Fibroblast of pulmonary artery (primary cell): ENCODE measurements at regions not wholly inside any gene's neighbourhood (a gene's known extent, or its start where the extent isn't known, plus 50 kb on each side); places are given as distances from the start of the nearest gene placed in this dataset.
A peak's percentile ranks its signal among the peaks of the same experiment; 100 is the strongest.

Experiments
- DNase-seq: peaks from one replicate; pipeline ENCODE4 v3.0.0-alpha.2; 2010; ENCODE audit warnings: low read depth
- H3K4me3 ChIP-seq: replicated peaks from 2 replicates; pipeline ENCODE4 v1.5.1; 2011; ENCODE audit warnings: low read depth, mild to moderate bottlenecking, control low read depth, low read length, moderate library complexity
- TF ChIP-seq, protein P1 (sequence below): IDR thresholded peaks from 2 replicates; pipeline ENCODE4 v1.5.1; 2011; ENCODE audit warnings: mild to moderate bottlenecking, control low read depth, low read length, inconsistent platforms; ENCODE audit errors: missing control alignments

DNA sequence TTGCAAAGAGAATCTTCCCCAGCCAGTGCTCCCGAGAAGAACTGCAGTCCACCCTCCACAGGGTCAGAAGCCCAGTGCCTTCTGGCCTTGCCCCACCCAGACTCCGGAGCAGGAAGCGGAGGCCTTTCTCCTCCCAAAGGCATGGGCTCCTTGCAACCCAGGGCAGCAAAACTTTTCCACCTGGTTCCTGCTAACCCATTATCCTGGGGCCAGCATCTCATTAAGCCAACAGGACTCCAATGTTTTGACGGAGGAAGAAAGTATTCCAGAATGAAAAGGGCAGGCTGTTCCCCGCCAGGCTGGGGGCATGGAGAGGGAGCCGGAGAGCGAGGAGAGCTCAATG is 88.1 kb downstream of the RTL6 start:
- TF ChIP-seq, protein P1, sequence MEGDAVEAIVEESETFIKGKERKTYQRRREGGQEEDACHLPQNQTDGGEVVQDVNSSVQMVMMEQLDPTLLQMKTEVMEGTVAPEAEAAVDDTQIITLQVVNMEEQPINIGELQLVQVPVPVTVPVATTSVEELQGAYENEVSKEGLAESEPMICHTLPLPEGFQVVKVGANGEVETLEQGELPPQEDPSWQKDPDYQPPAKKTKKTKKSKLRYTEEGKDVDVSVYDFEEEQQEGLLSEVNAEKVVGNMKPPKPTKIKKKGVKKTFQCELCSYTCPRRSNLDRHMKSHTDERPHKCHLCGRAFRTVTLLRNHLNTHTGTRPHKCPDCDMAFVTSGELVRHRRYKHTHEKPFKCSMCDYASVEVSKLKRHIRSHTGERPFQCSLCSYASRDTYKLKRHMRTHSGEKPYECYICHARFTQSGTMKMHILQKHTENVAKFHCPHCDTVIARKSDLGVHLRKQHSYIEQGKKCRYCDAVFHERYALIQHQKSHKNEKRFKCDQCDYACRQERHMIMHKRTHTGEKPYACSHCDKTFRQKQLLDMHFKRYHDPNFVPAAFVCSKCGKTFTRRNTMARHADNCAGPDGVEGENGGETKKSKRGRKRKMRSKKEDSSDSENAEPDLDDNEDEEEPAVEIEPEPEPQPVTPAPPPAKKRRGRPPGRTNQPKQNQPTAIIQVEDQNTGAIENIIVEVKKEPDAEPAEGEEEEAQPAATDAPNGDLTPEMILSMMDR: no peak
- DNase-seq: no peak
- H3K4me3 ChIP-seq: no peak overlapping the region

DNA sequence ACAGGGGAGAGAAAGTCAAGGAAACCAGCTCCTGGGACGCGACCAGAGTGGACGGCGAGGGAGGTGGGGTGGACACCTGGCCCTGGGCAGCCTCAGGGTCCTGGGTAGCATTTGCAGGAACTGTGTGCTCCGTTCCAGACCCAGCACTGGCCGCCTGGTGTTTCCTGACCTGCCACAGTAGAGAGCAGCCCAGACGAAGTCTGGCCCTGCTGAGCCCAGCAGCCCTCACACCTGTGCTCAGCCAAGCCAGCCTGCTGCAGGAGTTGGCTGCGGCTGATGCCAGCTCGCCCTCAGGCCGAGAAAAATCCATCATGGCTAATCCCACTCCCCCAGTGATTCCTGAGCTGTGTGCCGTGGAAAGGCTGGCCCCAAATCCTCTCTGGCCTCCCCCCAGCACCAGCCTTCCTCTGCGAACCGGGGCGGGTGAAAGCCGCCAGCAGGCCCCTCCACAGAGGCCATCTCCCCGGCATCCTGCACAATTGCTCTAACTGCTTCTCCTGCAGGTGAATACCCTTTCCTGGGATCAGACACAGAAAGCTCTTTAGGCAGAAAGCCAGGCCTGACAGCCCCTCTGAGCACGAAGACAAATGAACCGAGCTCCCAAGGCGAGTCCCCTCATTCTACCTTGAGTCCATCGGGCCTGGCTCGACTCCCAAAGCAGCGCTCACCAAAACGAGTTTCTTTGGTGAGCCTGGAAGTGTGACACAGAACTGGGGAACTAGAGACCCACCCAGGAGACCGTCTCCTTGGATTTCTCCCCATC is 88.6 kb downstream of the RTL6 start:
- DNase-seq: no peak
- TF ChIP-seq, protein P1: no peak
- no peak overlapping the region for H3K4me3 ChIP-seq

DNA sequence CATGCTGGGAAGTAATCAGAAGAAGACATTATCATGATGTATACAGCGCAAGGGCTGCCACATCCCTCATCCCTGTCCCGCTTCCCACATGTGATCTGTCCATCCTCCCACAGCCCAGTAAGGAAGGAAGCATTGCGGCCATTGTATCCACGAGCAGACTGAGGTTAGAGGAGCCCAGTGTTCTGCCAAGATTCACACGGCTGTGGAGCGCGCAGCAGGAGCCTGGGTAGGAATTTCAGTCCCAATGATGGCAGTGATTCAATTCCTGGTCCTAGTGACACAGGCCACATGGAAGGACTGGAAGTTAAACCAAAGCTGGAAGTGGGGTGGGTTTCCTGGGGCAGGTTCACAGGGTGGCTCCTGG is 89.2 kb downstream of the RTL6 start:
- no peak overlapping the region for H3K4me3 ChIP-seq
- DNase-seq: no peak
- TF ChIP-seq, protein P1: no peak

DNA sequence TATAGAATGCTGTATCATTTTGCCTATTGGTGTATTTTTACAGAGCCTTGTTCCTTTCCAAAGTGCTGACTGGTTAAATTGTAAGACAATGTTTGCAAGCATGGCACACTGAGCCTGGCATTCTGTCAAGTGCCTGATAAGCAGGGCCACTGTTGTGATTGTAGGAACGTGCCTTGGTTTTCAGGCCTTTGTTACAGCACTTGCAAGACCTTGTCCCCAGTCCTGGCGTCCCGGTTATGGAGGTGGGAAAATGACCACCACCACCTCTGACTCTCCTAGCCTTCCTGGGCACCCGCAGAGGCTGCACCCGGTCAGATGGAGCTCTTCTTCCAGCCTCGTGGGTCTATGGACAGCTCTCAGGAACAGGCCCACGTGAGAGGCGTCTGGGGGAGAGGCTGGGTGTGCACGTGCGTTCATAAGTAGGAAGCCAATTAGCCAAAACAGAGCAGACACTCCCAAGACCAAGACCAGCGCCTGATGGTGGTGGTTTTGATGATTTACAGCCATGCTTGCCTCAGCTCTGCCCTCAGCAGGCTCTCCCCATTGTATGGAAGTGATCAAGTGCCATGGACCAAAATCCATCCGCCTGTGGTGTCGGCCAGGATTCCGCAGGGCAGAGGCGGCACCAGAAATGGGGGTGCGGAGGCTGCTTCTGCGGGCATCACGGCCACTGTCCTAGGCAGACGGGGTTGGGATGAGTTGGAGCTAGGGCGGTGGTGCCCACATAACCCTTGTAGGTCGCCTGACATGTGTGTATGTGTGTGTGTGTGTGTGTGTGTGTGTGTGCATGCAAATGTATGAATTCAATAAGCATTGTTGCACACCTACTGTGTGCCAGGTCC is 89.8 kb downstream of the RTL6 start:
- H3K4me3 ChIP-seq: no peak overlapping the region
- no peak for DNase-seq
- TF ChIP-seq, protein P1: no peak

DNA sequence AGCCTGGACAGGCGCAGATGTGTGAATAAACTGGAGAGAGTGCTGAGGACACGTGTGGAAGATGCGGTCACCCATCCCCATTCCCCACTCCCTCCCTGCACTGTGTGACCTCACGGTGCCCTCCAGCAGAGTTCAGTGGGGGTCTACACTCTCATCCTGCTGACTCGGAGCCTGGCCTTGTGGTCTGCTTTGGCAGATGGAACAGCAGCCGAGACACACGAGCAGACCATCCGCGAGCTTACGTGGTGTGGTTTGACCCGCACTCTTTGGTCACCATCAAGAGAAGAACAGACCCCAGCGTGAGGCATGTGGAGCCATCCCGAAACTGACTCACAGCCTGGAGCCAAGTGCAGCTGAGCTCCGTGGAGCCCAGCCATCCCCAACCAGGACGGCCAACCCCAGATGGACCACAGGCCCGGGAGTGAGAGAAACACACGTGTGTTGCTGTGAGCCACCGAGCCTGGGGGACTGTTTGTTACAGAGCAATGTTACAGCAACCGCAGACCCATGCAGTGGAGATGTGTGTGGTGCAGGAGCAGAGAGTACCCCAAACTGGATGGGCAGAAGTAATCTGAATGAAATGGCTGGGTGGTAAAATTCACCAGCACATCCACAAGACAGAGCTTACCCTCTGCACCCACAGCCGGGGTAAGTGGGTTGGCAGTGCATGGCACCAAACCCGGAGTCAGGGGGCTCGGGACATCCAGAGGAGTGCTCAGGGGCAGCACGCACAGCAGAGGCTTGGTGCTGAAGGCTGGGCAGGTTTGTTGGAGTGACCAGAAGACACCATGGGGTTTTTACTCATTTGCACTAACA is 90.7 kb downstream of the RTL6 start:
- TF ChIP-seq, protein P1: no peak
- no peak overlapping the region for H3K4me3 ChIP-seq
- no peak for DNase-seq

DNA sequence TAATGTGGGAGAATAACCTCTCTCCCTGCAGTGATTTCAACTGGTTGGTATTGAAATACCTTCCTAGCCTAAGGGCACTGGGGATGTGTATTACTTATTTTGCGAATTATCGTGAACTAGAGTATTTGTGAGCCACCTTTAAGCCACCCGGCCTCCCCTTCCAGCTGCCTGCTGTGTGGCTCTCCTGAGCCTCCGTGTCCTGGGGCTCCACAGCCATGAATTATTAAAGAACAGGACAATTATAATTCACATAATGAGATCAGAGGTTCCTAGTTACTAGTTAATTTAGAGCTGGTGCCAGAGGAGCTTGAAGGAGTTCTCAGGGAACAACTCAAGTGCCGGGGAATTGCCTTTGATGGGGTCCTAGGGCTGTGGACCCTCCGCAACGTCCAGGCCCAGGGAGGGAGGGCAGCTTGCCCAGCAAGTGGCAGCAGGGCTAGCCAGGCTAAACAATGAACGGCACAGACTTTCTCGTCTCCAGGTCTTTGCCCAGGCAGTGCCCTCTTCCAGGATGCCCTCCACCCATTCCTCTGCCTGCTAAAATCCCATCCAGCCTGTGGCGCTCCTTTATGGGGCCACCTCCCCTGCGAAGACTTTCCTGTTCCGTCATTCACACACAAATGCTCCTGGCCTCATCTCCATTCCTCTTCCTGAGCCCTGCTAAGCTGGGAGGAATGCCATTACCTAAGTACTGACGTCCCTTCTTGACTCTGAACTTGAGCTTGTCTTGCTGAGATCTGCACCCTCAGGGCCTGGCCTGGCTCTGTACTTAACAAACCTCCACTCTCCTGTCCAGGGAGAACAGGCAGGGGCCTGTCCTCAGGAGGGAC is 91.5 kb downstream of the RTL6 start:
- no peak overlapping the region for H3K4me3 ChIP-seq
- TF ChIP-seq, protein P1: no peak
- peak; percentile 3 for DNase-seq
